ENCODE measurements at regions not wholly inside any gene's neighbourhood (a gene's known extent, or its start where the extent isn't known, plus 50 kb on each side); places are given as distances from the start of the nearest gene placed in this dataset.

DNA sequence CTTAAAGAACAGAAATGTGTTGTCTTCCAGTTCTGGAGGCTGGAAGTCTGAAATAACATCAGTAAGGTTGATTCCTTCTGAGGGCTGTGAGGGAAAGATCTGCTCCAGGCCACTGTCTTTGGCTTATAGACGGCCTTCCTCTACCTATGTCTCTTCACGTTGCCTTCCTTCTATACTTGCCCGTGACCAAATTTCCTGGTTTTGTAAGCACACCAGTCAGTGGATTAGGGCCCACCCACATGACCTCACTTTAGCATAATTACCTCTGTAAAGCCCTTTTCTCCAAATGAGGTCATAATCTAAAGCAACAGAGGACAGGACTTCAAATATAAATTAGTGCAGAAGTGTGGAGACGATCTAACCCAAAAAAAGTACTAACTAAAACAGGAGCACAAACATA is 231.6 kb downstream of the NRIP1 start:
- no peak for DNase-seq (ENCODE audit: low read depth)
- H3K4me3 ChIP-seq (ENCODE audit: low read depth, low read length): no peak overlapping the region
- TF ChIP-seq, protein P1, sequence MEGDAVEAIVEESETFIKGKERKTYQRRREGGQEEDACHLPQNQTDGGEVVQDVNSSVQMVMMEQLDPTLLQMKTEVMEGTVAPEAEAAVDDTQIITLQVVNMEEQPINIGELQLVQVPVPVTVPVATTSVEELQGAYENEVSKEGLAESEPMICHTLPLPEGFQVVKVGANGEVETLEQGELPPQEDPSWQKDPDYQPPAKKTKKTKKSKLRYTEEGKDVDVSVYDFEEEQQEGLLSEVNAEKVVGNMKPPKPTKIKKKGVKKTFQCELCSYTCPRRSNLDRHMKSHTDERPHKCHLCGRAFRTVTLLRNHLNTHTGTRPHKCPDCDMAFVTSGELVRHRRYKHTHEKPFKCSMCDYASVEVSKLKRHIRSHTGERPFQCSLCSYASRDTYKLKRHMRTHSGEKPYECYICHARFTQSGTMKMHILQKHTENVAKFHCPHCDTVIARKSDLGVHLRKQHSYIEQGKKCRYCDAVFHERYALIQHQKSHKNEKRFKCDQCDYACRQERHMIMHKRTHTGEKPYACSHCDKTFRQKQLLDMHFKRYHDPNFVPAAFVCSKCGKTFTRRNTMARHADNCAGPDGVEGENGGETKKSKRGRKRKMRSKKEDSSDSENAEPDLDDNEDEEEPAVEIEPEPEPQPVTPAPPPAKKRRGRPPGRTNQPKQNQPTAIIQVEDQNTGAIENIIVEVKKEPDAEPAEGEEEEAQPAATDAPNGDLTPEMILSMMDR (IDR thresholded peaks at IDR 0.05; ENCODE audit: insufficient read depth, low read depth, low read length): no peak

DNA sequence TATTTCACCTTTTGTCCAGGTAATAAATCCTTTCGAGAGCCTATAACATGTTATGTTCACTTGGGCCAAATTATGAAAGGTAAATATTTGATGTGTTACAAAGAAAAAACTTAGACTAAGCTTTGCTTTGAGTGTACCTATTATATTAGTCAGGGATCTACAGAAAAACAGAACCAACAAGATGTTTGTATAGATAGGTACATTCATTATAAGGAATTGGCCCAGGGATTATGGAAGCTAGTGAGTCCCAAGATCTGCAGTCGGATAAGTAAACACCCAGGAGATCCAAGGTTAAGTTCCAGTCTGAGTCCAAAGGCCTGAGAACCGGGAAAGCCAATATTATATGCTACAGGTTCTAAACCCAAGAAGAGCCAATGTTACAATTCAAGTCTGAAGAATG is 234.5 kb downstream of the NRIP1 start:
- DNase-seq (ENCODE audit: low read depth): no peak
- TF ChIP-seq, protein P1 (IDR thresholded peaks at IDR 0.05; ENCODE audit: insufficient read depth, low read depth, low read length): no peak
- no peak overlapping the region for H3K4me3 ChIP-seq (ENCODE audit: low read depth, low read length)

DNA sequence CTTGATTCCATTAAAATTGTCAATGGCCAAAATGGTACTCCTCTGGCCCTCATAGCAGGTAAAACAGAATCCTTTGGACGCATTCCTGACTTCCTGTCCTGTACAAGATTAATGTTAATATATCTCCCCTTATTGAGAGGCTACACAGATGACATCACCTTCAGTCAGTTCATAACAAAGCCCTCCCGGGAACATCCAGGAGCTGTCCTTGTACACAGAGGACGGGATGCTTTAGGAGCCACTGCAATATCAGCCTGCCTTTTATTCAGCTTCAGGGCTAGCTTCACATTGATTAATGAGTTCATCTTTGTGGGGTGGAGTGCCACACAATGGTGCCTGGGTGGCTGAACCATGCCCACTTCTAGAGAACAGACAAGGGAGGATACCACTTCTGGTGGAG is 235.1 kb downstream of the NRIP1 start:
- TF ChIP-seq, protein P1 (IDR thresholded peaks at IDR 0.05; ENCODE audit: insufficient read depth, low read depth, low read length): no peak
- no peak overlapping the region for H3K4me3 ChIP-seq (ENCODE audit: low read depth, low read length)
- no peak for DNase-seq (ENCODE audit: low read depth)

GRCh38 chr21:14827468-14827867 is 237.3 kb downstream of the NRIP1 start:
- DNase-seq (ENCODE audit: low read depth): no peak
- TF ChIP-seq, protein P1 (IDR thresholded peaks at IDR 0.05; ENCODE audit: insufficient read depth, low read depth, low read length): no peak
- no peak overlapping the region for H3K4me3 ChIP-seq (ENCODE audit: low read depth, low read length)

- DNase-seq (ENCODE audit: low read depth): no peak
- H3K4me3 ChIP-seq (ENCODE audit: low read depth, low read length): no peak overlapping the region
- TF ChIP-seq, protein P1 (IDR thresholded peaks at IDR 0.05; ENCODE audit: insufficient read depth, low read depth, low read length): no peak
Measured at GRCh38 chr21:14826630-14827029, 238.2 kb downstream of the NRIP1 start.

- H3K4me3 ChIP-seq (ENCODE audit: low read depth, low read length): no peak overlapping the region
- TF ChIP-seq, protein P1 (IDR thresholded peaks at IDR 0.05; ENCODE audit: insufficient read depth, low read depth, low read length): no peak
- no peak for DNase-seq (ENCODE audit: low read depth)
Measured at GRCh38 chr21:14825514-14825974, 239.3 kb downstream of the NRIP1 start.

DNA sequence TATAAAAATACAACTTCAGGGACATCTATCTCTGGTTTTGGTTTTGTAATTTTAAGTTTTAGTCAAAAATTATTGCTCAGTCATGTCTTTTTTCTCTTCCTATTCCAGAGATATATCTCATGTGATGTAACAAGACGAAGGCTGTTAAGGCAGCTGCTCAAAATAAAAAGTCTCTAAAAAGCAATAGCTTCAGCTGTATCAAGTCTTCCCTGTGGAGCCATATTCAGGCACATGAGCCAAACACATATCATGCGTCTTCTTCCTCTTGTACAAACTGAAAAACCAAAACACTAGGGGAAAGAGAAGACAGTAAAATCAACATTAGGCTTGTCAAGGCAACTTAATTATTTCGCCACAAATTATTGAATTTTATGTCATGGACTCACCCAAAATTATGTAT is 240.7 kb downstream of the NRIP1 start:
- H3K4me3 ChIP-seq (ENCODE audit: low read depth, low read length): no peak overlapping the region
- DNase-seq (ENCODE audit: low read depth): no peak
- TF ChIP-seq, protein P1 (IDR thresholded peaks at IDR 0.05; ENCODE audit: insufficient read depth, low read depth, low read length): no peak
